HUDEP-2 (cell line): ENCODE measurements at regions not wholly inside any gene's neighbourhood (a gene's known extent, or its start where the extent isn't known, plus 50 kb on each side); places are given as distances from the start of the nearest gene placed in this dataset.

Experiments used
- DNase-seq, 76 experiments: peaks; one replicate each; lab custom pipeline; 2025; ENCODE audit not compliant: unreplicated experiment in 76 of 76; lab: John Stamatoyannopoulos, UW

DNA sequence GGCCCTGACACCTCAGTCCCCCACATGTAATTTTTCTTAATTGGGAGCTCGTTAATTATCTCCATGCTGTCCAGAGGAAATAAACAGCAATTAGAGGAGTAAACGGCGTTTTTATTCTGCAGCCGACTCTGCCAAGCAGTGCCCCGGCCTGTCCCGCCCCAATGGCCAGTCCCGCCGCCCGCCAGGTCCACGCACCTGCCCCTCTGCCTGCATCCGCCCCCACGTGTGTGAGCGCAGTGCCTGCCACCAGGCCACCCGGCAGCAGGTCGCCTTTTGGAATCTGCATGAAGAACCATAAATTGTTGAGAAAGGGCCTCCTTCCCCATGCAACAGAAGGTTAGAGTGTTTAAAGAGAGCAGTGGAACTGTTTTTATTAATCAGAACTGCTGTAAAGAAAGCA, 87.5 kb upstream of the LINGO1 start:
- no peak for DNase-seq

GRCh38 chr15:77719450-77719849, 86.7 kb upstream of the LINGO1 start:
- no peak for DNase-seq

DNA sequence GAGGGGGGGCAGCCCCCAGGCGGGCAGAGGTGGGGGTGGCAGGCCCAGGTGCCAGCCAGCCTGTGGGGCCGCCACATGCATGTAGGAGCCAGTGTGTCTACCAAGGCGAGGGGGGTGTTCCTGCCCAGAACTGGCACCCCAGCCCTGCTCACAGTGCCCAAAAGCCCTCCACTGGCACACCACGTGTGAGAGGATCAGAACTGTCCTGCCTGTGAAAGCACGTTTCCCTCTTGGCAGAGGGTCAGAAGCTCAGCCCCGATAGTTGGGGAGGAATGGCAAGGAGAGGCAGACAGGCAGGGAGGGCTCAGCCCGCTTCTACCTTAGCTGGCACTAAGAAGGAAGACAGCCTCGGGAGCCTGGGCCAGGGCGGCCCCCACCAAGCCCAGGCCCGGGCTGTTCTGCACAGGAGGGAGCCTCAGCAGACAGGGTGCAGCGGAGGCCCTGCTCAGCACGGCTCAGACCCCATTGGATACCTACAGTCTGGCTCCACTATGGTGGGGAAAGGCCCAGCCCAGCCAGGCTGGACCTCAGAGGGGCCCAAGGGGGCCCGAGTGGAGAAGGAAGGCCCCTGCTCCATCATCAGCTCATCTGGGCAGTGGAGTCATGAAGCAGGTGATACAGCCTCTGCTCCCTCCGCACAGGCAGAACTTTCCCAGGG, 84.8 kb upstream of the LINGO1 start:
- DNase-seq = no peak

DNA sequence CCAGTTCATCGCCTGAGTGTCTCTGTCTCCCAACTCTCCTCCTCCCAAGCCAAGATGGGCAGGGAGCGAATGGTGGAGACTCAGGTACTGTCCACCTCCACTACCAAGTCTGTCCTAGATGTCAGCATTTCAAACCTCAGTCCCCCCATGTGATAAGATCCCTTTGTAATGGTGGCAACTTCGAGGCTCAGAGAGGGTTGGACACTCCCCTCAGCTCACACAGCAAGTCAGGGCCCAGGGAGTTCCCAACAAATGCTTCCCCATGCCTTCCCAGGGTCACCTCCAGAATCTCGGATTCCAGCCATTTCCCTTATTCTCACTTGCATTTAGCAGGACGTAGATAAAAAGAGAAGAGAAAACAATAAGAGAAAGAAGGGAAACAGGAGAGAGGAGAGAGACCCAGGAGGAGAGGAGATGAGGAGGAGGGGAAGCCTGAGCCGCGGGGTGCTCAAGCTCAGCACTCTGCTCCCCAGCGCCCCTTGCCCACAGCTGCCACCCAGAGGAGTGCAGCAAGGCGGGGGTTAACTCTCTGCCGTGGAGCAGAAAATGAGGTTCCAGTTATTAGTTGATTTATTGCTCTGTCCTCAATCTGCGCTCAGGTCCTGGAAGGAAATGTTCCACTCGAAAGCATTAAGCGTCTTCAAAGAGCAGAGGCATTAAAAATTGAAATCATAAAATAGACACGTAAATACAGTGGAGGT, 84.1 kb upstream of the LINGO1 start:
- DNase-seq = no peak

DNA sequence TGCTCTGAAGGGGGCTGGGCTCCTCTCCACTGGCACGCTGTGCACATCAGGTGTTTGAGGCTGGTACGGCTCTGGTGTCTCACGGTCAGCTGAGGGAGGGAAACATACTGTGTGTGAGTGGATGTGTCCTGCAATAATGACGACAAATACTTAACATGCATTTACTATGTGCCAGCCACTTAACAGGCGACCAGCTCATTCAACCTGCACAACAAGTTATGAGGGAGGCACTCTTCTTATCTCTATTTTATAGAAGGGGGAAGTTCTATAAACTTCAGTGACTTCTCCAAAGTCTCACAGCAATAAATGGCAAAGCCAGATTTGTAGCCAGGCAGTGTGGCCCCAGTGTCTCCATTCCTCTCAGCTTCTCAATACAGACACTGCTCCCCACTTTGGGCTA, 83.1 kb upstream of the LINGO1 start:
- DNase-seq = no peak

- DNase-seq = no peak
Observed at GRCh38 chr15:77715051-77715450, 82.3 kb upstream of the LINGO1 start.

DNA sequence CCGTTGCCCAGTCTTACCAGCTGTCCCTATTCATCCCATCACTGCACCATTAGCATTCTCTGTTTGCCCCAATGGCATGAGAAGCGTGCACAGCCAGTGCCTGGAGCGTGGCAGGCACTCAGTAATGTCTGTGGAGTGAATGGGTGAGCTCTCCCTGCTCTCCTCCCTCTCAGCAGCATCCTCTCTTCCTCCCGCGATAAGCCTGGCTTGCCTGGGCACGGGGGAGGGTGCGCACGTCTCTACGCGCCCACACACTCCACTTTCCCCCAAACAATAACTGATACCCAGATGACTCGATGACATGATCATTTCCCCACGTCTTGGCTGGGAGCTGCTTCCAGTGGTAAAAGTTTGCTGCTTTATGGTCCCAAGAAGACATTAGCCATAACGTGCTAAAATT, 81.8 kb upstream of the LINGO1 start:
- DNase-seq = no peak

DNA sequence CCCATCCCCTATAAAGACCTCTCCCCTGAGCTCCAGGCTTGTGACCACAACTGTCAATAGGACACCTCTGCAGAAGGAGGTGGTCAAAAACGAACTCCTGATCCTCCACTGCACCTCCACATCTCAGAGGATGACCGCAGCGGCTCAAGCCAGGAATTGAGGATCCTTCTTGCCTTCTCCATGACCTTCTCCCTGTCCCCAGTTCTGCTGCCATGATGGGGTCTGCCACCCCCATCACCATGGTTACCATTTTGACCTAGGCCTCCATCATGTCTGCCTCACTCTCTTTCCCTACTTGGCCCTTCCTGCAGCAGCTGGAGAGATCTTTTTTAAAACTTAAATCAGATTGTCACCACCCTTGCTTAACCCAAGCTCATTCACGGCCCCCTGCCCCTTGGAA, 81.3 kb upstream of the LINGO1 start:
- no peak for DNase-seq

DNA sequence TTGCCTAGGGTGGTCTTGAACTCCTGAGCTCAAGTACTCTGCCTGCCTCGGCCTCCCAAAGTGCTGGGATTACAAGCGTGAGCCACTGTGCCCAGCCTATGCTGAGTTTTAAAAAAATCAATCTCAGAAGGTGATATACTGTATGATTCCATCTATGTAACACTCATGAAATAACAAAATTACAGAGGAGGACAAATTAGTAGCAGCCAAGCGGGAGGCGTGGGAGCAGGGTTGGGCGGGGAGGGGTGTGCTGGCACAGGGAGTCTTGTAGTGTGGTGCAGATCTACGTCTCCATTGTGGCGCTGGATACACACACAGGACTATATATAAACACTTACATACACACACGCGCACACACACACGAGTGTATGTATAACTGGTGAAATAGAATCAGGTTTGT, 80.6 kb upstream of the LINGO1 start:
- no peak for DNase-seq

DNA sequence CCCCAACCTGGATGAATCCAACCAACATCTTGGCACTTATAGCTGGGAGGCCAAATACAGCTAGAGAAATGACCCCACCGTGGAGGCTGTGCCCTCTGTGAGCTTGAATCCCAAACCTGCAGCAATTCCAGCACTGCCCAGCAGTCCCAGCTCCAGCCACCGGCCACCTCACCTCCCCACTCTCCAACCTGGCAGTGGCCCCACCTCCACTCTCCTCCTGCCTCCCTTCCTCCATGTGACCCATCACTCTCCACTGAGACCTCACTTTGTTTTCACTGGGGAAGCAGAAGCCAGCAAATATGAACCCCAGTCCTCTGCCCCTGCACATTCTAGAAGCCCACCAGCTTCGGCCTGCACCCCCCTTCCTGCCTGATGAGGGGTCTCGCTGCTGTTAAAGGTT, 79.7 kb upstream of the LINGO1 start:
- DNase-seq = no peak

- DNase-seq = no peak
Observed at GRCh38 chr15:77710637-77711036, 77.9 kb upstream of the LINGO1 start.

DNA sequence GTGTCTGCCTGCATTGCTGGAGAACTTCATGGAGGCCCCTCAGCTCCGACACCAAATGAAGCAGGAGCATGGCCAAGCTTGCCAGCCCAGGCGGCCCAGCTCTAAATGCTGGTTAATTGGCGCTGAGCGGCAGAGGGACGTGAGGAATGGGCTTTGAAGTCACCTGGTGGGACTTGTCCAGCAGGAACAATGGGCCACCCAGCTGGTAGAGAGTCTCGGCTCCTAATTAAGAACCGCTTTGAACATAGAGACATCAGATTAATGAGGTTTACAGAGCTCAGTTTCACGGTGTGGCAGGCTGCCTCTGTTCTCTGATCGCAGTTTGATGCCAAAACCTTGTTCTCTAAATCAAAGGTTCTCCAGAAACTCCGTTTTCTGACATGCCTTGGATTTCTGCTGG, 77.5 kb upstream of the LINGO1 start:
- DNase-seq = no peak

- no peak for DNase-seq
Observed at GRCh38 chr15:77709135-77709886, 76.6 kb upstream of the LINGO1 start.

DNA sequence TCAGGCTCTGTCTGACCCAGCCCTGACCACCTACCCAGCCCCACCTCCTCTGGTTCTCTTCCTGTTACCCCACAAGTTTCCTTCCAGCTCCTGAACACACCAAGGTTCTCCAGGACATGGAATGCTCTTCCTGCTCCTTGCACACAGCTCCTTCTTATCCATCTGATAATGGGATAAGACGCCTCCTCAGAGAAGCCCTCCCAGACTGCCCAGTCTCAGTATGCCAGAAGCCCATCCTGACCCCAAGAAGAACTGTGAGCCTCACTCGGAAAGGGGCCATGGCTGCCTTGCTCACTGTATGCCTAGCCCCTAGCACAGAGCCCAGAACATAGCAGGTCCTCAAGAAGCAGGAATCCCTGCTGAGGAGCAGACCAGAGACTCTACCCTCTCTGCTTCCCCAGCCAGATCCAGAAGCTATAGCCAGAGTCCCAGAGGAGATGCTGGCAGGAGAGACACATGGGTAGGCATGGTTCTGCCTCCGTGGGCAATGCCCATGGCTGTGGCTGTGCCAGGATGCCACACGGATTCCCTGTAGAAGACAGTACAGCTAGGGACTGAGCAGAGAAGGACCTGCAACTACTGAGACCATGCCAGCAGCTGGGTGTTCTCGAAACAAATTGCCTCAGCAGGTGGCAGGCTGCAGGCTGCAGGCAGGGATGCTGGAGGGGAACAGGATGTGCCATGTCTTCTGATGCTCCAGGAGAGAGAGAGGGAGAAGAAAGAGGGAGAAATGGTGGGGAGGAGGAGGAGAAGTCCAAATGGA, 74.0 kb upstream of the LINGO1 start:
- no peak for DNase-seq

DNA sequence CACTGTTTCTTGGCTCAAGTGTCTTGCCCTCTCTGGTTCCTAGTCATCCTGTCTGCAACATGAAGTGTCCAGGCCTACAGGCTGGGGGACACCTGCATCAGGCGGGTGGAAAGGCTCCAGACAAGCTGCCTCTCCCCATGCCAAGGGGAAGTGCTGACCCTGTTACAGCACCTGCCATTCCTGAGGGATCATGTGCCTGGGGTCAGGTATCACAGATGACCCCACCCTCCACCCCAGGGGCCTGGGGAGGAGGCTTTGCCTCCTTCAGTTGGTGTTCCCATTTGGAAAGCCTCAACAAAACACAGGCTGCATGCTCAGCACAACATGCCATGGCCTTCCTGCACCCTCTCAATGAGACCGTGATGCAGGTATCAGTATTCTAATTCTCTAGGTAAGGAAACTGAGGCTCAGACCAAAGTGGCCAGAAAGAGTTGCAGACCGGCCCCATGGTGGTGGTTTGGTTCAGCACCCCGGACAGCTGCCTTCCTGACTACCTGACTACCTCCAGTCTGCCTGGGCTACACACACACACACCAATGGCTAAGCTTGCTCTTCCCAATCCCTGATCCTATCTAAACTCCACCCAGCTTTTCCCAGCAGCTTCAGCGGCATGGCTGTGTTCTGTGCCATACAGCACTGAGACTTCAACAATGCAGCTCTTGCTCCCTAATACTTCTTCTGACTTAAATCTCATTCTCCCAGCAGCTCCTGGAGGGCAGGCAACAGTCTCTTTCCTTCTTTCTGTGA, 69.7 kb upstream of the LINGO1 start:
- DNase-seq = peak in 7 of 76 experiments; percentile 4 to 12 (median 6)

DNA sequence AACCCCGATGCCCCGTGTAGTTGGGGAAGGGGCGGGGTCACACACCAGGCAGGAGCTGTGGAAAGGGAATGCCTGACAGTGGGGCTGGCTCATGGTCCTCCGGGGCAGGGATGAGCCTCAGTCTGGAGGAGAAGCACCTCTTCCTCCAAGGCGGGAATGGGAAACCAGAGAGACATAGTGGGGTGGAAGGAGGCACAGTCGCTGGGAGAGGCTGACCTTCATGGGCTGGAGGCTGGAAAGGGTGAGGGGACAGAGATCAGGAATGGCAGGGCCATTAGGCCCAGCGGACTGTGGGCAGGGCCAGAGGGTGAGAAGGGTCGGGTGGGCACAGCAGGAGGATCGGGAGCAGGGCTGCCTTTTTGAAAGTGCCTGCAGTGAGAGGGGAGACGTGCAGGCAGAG, 65.8 kb upstream of the LINGO1 start:
- DNase-seq = no peak

DNA sequence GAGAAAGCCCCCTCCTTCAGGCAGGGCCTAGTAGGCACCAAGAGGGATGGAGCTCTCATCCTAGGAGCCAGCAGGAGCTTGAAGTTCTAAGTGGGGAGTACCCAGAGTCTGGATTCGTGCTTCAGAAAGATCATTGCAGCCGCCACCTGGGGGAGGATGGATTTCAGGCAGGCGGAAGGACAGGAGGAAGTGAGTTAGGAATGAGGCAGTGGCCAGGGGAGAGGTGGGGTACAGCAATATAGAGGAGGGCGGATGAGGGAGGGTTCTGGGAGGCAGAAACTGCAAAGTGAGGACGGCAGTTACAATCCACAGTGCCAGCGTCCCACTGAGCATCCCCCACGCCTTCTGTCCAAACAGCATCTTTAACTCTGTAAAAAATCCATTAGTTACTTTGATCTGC, 65.2 kb upstream of the LINGO1 start:
- no peak for DNase-seq

GRCh38 chr15:77696871-77697270, 64.2 kb upstream of the LINGO1 start:
- no peak for DNase-seq

DNA sequence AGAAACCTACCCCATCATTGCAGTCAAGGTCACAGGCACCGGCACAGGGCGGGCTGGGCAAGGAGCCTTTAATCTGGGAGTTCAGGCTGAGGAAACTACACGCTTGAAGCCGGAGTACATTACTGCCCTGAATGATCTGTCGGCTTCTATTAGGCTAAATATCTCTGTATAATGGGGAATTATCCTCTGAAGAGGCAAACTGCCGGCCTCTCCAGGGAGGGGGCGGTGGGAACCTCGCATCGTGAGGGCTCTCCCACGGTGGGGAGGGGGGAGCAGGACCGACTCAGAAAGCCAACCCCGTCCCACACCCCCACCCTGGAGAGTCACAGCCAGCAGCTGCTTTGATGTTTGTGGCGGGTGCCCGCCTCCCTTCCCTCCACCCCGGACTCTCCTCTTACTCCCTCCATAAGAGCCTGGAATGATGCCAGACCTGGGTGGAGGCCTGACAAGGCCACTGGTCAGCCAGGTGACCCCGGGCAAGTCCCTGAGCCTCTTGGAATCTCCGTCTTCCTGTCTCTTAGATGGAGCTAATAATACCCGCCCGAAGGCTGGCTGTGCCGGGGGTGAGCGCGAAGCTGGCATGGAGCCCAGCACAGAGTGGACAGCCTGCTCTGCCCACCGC, 63.4 kb upstream of the LINGO1 start:
- no peak for DNase-seq

GRCh38 chr15:77695548-77695947, 62.8 kb upstream of the LINGO1 start:
- no peak for DNase-seq
